NCI-H128 (cell line): ENCODE measurements at regions not wholly inside any gene's neighbourhood (a gene's known extent, or its start where the extent isn't known, plus 50 kb on each side); places are given as distances from the start of the nearest gene placed in this dataset.
"Not testable (repeated sequence)": the region's sequence is repeated elsewhere in the genome, so short reads cannot be mapped to it uniquely, and the experiment has no call there.

Experiments used
- DNase-seq: peaks from one replicate; lab custom pipeline; 2025; ENCODE audit not compliant: unreplicated experiment; lab: John Stamatoyannopoulos, UW

GRCh38 chr10:34016576-34016975 lies 682.1 kb upstream of the NRP1 start:
- no peak for DNase-seq

GRCh38 chr10:34015700-34016099 lies 681.2 kb upstream of the NRP1 start:
- DNase-seq = no peak

- DNase-seq = no peak
These were observed 678.8 kb upstream of the NRP1 start for GRCh38 chr10:34013235-34013634.

GRCh38 chr10:34010891-34011290 lies 676.4 kb upstream of the NRP1 start:
- no peak for DNase-seq

GRCh38 chr10:34010228-34010627 lies 675.8 kb upstream of the NRP1 start:
- DNase-seq = not testable (repeated sequence)

GRCh38 chr10:34008656-34009055 lies 674.2 kb upstream of the NRP1 start:
- DNase-seq = no peak

- no peak for DNase-seq
These were observed 672.0 kb upstream of the NRP1 start for GRCh38 chr10:34006471-34006870.

GRCh38 chr10:34003561-34003960 lies 669.1 kb upstream of the NRP1 start:
- no peak for DNase-seq

- no peak for DNase-seq
These were observed 668.4 kb upstream of the NRP1 start for GRCh38 chr10:34002896-34003295.

GRCh38 chr10:34001831-34002230 lies 667.4 kb upstream of the NRP1 start:
- no peak for DNase-seq

- DNase-seq = no peak
These were observed 666.7 kb upstream of the NRP1 start for GRCh38 chr10:34001087-34001580.

- DNase-seq = no peak
These were observed 659.5 kb upstream of the NRP1 start for GRCh38 chr10:33993917-33994316.

GRCh38 chr10:33991924-33992323 lies 657.5 kb upstream of the NRP1 start:
- no peak for DNase-seq

GRCh38 chr10:33986515-33986914 lies 652.0 kb upstream of the NRP1 start:
- DNase-seq = no peak

- DNase-seq = no peak
These were observed 651.5 kb upstream of the NRP1 start for GRCh38 chr10:33986016-33986415.

- DNase-seq = no peak
These were observed 648.5 kb upstream of the NRP1 start for GRCh38 chr10:33982995-33983394.

GRCh38 chr10:33981301-33981700 lies 646.8 kb upstream of the NRP1 start:
- DNase-seq = no peak

GRCh38 chr10:33979195-33979594 lies 644.7 kb upstream of the NRP1 start:
- DNase-seq = no peak

- DNase-seq = no peak
These were observed 641.0 kb upstream of the NRP1 start for GRCh38 chr10:33975481-33975880.

GRCh38 chr10:33974976-33975478 lies 640.6 kb upstream of the NRP1 start:
- DNase-seq = no peak

- DNase-seq = no peak
These were observed 634.5 kb upstream of the NRP1 start for GRCh38 chr10:33968983-33969382.

GRCh38 chr10:33967606-33968120 lies 633.2 kb upstream of the NRP1 start:
- DNase-seq = no peak

- no peak for DNase-seq
These were observed 632.5 kb upstream of the NRP1 start for GRCh38 chr10:33966946-33967345.
